ENCODE measurements at regions not wholly inside any gene's neighbourhood (a gene's known extent, or its start where the extent isn't known, plus 50 kb on each side); places are given as distances from the start of the nearest gene placed in this dataset.

DNA sequence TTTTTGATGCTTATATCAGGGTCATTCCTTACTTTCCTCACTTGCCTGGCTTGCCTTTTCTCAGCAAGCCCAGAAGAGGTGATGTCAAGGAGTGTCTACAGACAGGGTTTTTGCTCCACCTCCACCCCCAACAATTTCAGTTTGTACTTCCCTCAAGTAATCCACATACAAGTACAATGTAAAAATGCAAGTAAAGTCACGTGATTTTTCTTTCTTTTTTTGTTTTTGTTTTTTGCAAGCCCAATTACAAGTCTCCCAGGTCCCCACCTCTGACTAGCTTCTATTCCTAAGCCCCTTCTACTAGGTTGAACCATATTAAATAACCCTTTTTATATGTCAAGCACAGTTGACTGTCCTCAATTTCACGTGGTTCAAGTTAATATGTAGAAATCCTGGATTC, 579.6 kb downstream of the DIAPH3 start:
- no peak for TF ChIP-seq POLR2A (IDR thresholded peaks at IDR 0.05; ENCODE audit: low read depth, low read length)
- TF ChIP-seq TAF1 (IDR thresholded peaks at IDR 0.05; ENCODE audit: borderline replicate concordance, low read depth, low read length) = no peak
- TF ChIP-seq POLR2AphosphoS5 (IDR thresholded peaks at IDR 0.05; ENCODE audit: low read depth, low read length) = no peak

Measured in GM12892 (cell line).